Endothelial cell of umbilical vein (primary cell): ENCODE measurements at regions not wholly inside any gene's neighbourhood (a gene's known extent, or its start where the extent isn't known, plus 50 kb on each side); places are given as distances from the start of the nearest gene placed in this dataset.

ENCODE experiments used
- BruUV-seq: library from RNA; stranded (reverse); fragments of 400-500 nt; replicated peaks from 2 replicates; lab custom pipeline; 2021; lab: Mats Ljungman, UMichigan
- CTCF ChIA-PET: fragments of 300-600, 350-600 bp; sonication (Branson Sonifier 250); formaldehyde crosslinking; loops from one replicate; lab custom pipeline; 2021; ENCODE audit warnings: antibody characterized with exemption, inconsistent platforms; lab: Charles Lee
- POLR2A ChIA-PET: fragments of 300-600, 350-600 bp; sonication (Branson Sonifier 250); formaldehyde crosslinking; loops from one replicate; lab custom pipeline; 2021; ENCODE audit warnings: antibody characterized with exemption, inconsistent platforms; lab: Charles Lee
- DNase-seq: peaks from one replicate; pipeline ENCODE4 v3.0.0-alpha.2; 2011; ENCODE audit warnings: low read depth, low spot score
- FAIRE-seq: peaks from 2 replicates; lab custom pipeline; 2011; peaks lifted over from hg19 to GRCh38; lab: Jason Lieb, UNC
- H2AFZ ChIP-seq: 2 replicates; pipeline ENCODE4 v1.6.0; 2012; ENCODE audit warnings: low read depth, low read length, control low read depth, inconsistent platforms
- H3K27ac ChIP-seq: 2 replicates; pipeline ENCODE4 v1.5.1; 2011; ENCODE audit warnings: low read depth, mild to moderate bottlenecking, control low read depth, low read length, moderate library complexity; ENCODE audit not compliant: insufficient read depth
- H3K27me3 ChIP-seq, 2 experiments: 2 replicates each; pipeline versions ENCODE4 v1.6.0 to v1.6.1; 2011; ENCODE audit warnings: low read length in 2 of 2, mixed read lengths in 1 of 2; ENCODE audit not compliant: control insufficient read depth in 2 of 2, insufficient read depth in 2 of 2
- H3K36me3 ChIP-seq, 2 experiments: 2 replicates in 1 of 2; 3 replicates in 1 of 2; pipeline ENCODE4 v1.5.1; 2011; ENCODE audit warnings: low read length in 2 of 2, mild to moderate bottlenecking in 1 of 2, moderate library complexity in 1 of 2; ENCODE audit not compliant: control insufficient read depth in 2 of 2, insufficient read depth in 2 of 2; ENCODE audit errors: extremely low read depth in 1 of 2
- H3K4me1 ChIP-seq: 3 replicates; pipeline ENCODE4 v1.5.1; 2011; ENCODE audit warnings: mild to moderate bottlenecking, low read length; ENCODE audit not compliant: control insufficient read depth, insufficient read depth; ENCODE audit errors: extremely low read depth
- H3K4me2 ChIP-seq: 2 replicates; pipeline ENCODE4 v1.6.1; 2011; ENCODE audit warnings: low read length, control low read depth, mixed read lengths; ENCODE audit not compliant: insufficient read depth
- H3K4me3 ChIP-seq, 3 experiments: fragments of 200-600 bp in 1 of 3; sonication (generic), shearing (Covaris generic) in 1 of 3; replicated peaks in 1 of 3; 2 replicates each; pipeline ENCODE4 v1.5.1; 2011 to 2016; ENCODE audit warnings: control low read depth in 3 of 3, low read length in 3 of 3, mild to moderate bottlenecking in 2 of 3, inconsistent platforms in 1 of 3, low read depth in 1 of 3, moderate library complexity in 1 of 3; ENCODE audit not compliant: insufficient read depth in 1 of 3
- H3K79me2 ChIP-seq: 2 replicates; pipeline ENCODE4 v1.6.0; 2012; ENCODE audit warnings: low read length, inconsistent platforms; ENCODE audit not compliant: control insufficient read depth, insufficient read depth
- H3K9ac ChIP-seq: replicated peaks from 2 replicates; pipeline ENCODE3; 2011; ENCODE audit warnings: low read length, control low read depth; ENCODE audit not compliant: insufficient read depth; ENCODE audit errors: extremely low read depth
- H3K9me1 ChIP-seq: replicated peaks from 3 replicates; pipeline ENCODE4 v1.6.0; 2011; ENCODE audit warnings: mild to moderate bottlenecking, low read length; ENCODE audit not compliant: control insufficient read depth, insufficient read depth; ENCODE audit errors: extremely low read depth
- H3K9me3 ChIP-seq: replicated peaks from 2 replicates; pipeline ENCODE4 v1.5.1; 2012; ENCODE audit warnings: low read length, inconsistent platforms; ENCODE audit not compliant: control insufficient read depth, insufficient read depth
- H4K20me1 ChIP-seq: replicated peaks from 2 replicates; pipeline ENCODE3; 2011; ENCODE audit warnings: mild to moderate bottlenecking, low read length; ENCODE audit not compliant: control insufficient read depth, insufficient read depth; ENCODE audit errors: extremely low read depth
- CTCF ChIP-seq, 2 donors: IDR thresholded peaks; 1 replicate in 1 of 2; 2 replicates in 1 of 2; pipeline ENCODE4 v1.5.1; 2011; ENCODE audit warnings: low read length in 2 of 2, mild to moderate bottlenecking in 2 of 2, moderate library complexity in 2 of 2, control low read depth in 1 of 2, inconsistent platforms in 1 of 2, low read depth in 1 of 2; ENCODE audit not compliant: insufficient read depth in 1 of 2; ENCODE audit errors: extremely low read depth in 1 of 2
- EZH2 ChIP-seq: IDR thresholded peaks from 2 replicates; pipeline ENCODE4 v1.6.1; 2012; ENCODE audit warnings: borderline replicate concordance, low read depth, mild to moderate bottlenecking, moderate library complexity, low read length, inconsistent platforms; ENCODE audit not compliant: severe bottlenecking
- FOS ChIP-seq: IDR thresholded peaks from 2 replicates; pipeline ENCODE4 v1.6.1; 2011; ENCODE audit warnings: mild to moderate bottlenecking, low read length, moderate library complexity, borderline replicate concordance; ENCODE audit not compliant: insufficient read depth
- GATA2 ChIP-seq: IDR thresholded peaks from 2 replicates; pipeline ENCODE4 v1.7.0; 2011; ENCODE audit warnings: low read depth, mild to moderate bottlenecking, moderate library complexity, mixed read lengths, low read length; ENCODE audit not compliant: insufficient read length, insufficient read depth
- JUN ChIP-seq: IDR thresholded peaks from 2 replicates; pipeline ENCODE4 v1.6.1; 2011; ENCODE audit warnings: borderline replicate concordance, low read depth; ENCODE audit not compliant: insufficient read length, insufficient read depth
- MAX ChIP-seq: IDR thresholded peaks from 2 replicates; pipeline ENCODE4 v1.6.1; 2011; ENCODE audit not compliant: insufficient read depth, insufficient read length
- MYC ChIP-seq: IDR thresholded peaks from one replicate; pipeline ENCODE4 v1.6.1; 2011; ENCODE audit warnings: mild to moderate bottlenecking, low read depth, low read length
- POLR2A ChIP-seq: IDR thresholded peaks from 2 replicates; pipeline ENCODE4 v1.6.1; 2012; ENCODE audit warnings: low read depth, mild to moderate bottlenecking, control low read depth, low read length
- POLR2AphosphoS5 ChIP-seq: IDR thresholded peaks from 2 replicates; pipeline ENCODE4 v1.6.1; 2012; ENCODE audit warnings: low read depth, mild to moderate bottlenecking, control low read depth, low read length, moderate library complexity; ENCODE audit not compliant: insufficient read depth
- dilution Hi-C: fragments of 300-500 bp; cut with MboI; formaldehyde crosslinking; loops from one replicate; pipeline ENCODE4 v1.15.0; 2019; ENCODE audit warnings: low sequenced_read_pairs; ENCODE audit not compliant: extremely low pct_ligation_motif_present
- intact Hi-C: fragments of 100-400 bp; cut with micrococcal nuclease; formaldehyde crosslinking; loops from one replicate; pipeline ENCODE4 v1.10.0; 2022

- H3K9me1 ChIP-seq: no peaks in the 10 kb centered on the region
- H3K36me3 ChIP-seq: no peaks in the 10 kb centered on the region
- H3K4me3 ChIP-seq: no peak overlapping the region
- no peak for DNase-seq
- CTCF ChIA-PET: no interaction called here
- POLR2A ChIA-PET: no interaction called here
- no peak overlapping the region for H3K9ac ChIP-seq
- no peaks in the 10 kb centered on the region for H4K20me1 ChIP-seq
- H2AFZ ChIP-seq: no peak overlapping the region
- no peaks in the 10 kb centered on the region for H3K27me3 ChIP-seq
- FAIRE-seq: no peak
- no peak overlapping the region for H3K4me2 ChIP-seq
- TF ChIP-seq MAX (no peak), GATA2 (no peak), EZH2 (no peak), JUN (no peak), FOS (no peak), POLR2A (no peak), POLR2AphosphoS5 (no peak), MYC (no peak), CTCF (IDR thresholded peaks at IDR 0.05; ENCODE audit: extremely low read depth in 1 of 2, insufficient read depth in 1 of 2, low read depth in 1 of 2, low read length in 2 of 2) (no peak)
- H3K79me2 ChIP-seq: no peaks in the 10 kb centered on the region
- dilution Hi-C loops (no loop called here), intact Hi-C loops (no loop called here)
- H3K27ac ChIP-seq: no peak overlapping the region
- H3K4me1 ChIP-seq: no peaks in the 10 kb centered on the region
- peaks cover 10% of the 10 kb centered on the region for H3K9me3 ChIP-seq
- no TSS peak for BruUV-seq
These were observed 360.6 kb upstream of the ATP10A start for GRCh38 chr15:26223720-26224119.
